ENCODE measurements at regions not wholly inside any gene's neighbourhood (a gene's known extent, or its start where the extent isn't known, plus 50 kb on each side); places are given as distances from the start of the nearest gene placed in this dataset.

DNA sequence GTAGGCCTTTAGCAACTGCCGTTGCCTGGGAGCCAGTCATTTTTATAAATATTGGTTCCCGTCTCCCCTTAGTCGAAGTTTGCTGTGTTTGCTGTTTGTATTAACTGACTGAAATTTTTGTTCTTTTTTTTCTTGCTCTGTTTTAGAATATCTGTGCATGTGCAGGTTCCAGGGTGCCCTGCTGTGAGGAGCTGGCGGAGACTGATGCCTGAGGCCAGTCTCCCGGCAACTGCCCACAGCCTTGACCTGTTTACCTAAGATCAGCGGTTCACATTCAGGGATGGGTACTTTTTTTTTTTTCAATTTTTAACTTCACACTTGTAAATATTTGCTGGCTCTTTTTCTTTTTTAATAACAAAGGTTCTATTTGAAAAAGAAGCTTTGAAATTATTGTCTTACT is 262.6 kb upstream of the ADAMTS16 start:
- TF ChIP-seq EP300 (IDR thresholded peaks at IDR 0.05) (no peak), MAFK (IDR thresholded peaks at IDR 0.05; ENCODE audit: partially characterized antibody) (no peak), POLR2A (IDR thresholded peaks at IDR 0.05; ENCODE audit: low read length) (no peak)
